B cell (primary cell): ENCODE measurements at regions not wholly inside any gene's neighbourhood (a gene's known extent, or its start where the extent isn't known, plus 50 kb on each side); places are given as distances from the start of the nearest gene placed in this dataset.

ENCODE experiments used
- CTCF ChIP-seq: fragments of 200-600 bp; IDR thresholded peaks from one replicate; pipeline ENCODE4 v1.8.0; 2022; ENCODE audit warnings: antibody characterized with exemption, mild to moderate bottlenecking
- EZH2 ChIP-seq: IDR thresholded peaks from 2 replicates; pipeline ENCODE4 v1.6.1; 2012; ENCODE audit warnings: borderline replicate concordance, low read depth, mild to moderate bottlenecking, moderate library complexity, low read length; ENCODE audit not compliant: insufficient read depth, poor library complexity, severe bottlenecking

GRCh38 chr6:169962604-169963469, 211.4 kb downstream of the ERMARD start:
- TF ChIP-seq CTCF = no peak
- TF ChIP-seq EZH2 = no peak
